ENCODE measurements at regions not wholly inside any gene's neighbourhood (a gene's known extent, or its start where the extent isn't known, plus 50 kb on each side); places are given as distances from the start of the nearest gene placed in this dataset.

DNA sequence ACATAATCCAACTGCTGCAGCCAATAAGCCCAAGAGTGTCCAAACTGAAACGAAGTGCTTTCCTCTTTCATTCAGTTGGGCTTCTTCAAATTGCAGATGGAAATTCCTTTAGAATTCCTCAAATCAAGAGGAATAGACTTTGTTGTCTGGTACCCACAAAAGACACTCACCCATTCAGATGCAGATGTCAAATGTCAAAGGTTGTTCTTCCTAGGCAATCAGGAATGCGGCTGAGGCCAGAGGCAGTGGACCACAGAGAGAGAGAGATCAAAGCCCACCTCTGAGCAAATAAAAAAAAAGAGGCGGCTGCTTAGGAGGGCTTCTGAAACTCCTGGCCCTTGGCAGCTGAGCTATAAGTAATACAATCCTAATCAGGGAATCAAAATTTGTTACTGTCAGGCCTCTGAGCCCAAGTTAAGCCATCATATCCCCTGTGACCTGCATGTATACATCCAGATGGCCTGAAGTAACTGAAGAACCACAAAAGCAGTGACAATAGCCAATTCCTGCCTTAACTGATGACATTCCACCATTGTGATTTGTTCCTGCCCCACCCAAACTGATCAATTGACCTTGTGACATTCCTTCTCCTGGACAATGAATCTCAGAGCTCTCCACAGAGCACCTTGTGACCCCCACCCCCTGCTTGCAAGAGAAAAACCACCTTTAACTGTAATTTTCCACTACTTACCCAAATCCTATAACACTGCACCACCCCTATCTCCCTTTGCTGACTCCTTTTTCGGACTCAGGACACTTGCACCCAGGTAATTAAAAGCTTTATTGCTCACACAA is 303.0 kb upstream of the GJE1 start:
- TF ChIP-seq, protein P1, sequence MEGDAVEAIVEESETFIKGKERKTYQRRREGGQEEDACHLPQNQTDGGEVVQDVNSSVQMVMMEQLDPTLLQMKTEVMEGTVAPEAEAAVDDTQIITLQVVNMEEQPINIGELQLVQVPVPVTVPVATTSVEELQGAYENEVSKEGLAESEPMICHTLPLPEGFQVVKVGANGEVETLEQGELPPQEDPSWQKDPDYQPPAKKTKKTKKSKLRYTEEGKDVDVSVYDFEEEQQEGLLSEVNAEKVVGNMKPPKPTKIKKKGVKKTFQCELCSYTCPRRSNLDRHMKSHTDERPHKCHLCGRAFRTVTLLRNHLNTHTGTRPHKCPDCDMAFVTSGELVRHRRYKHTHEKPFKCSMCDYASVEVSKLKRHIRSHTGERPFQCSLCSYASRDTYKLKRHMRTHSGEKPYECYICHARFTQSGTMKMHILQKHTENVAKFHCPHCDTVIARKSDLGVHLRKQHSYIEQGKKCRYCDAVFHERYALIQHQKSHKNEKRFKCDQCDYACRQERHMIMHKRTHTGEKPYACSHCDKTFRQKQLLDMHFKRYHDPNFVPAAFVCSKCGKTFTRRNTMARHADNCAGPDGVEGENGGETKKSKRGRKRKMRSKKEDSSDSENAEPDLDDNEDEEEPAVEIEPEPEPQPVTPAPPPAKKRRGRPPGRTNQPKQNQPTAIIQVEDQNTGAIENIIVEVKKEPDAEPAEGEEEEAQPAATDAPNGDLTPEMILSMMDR (conservative IDR thresholded peaks at IDR 0.05 in 1 of 2, IDR thresholded peaks at IDR 0.05 in 1 of 2; ENCODE audit: extremely low read depth in 1 of 2, insufficient read depth in 1 of 2, low read depth in 1 of 2, low read length in 2 of 2): no peak
- no peak for TF ChIP-seq EZH2 (IDR thresholded peaks at IDR 0.05; ENCODE audit: borderline replicate concordance, low read length)

Data from mammary epithelial cell (primary cell).